C1 segment of cervical spinal cord (tissue), 14 donors: ENCODE measurements at regions not wholly inside any gene's neighbourhood (a gene's known extent, or its start where the extent isn't known, plus 50 kb on each side); places are given as distances from the start of the nearest gene placed in this dataset.
"Not testable (repeated sequence)": the region's sequence is repeated elsewhere in the genome, so short reads cannot be mapped to it uniquely, and the experiment has no call there.

Source experiments
- DNase-seq, 14 donors: peaks; one replicate each; lab custom pipeline; 2025; lab: John Stamatoyannopoulos, UW

GRCh38 chr2:234725528-234726264 lies 226.1 kb upstream of the SH3BP4 start:
- no peak for DNase-seq

GRCh38 chr2:234724850-234725249 lies 227.0 kb upstream of the SH3BP4 start:
- DNase-seq: no peak

GRCh38 chr2:234723400-234723799 lies 226.5 kb upstream of the ARL4C start:
- no peak for DNase-seq

- DNase-seq: no peak
Observed at GRCh38 chr2:234722176-234722575, 225.3 kb upstream of the ARL4C start.

- DNase-seq: no peak
Observed at GRCh38 chr2:234719116-234719716, 222.3 kb upstream of the ARL4C start.

- no peak for DNase-seq
Observed at GRCh38 chr2:234716271-234716670, 219.4 kb upstream of the ARL4C start.

GRCh38 chr2:234715671-234716250 lies 218.9 kb upstream of the ARL4C start:
- no peak for DNase-seq

GRCh38 chr2:234714711-234715110 lies 217.8 kb upstream of the ARL4C start:
- DNase-seq: no peak

- no peak for DNase-seq
Observed at GRCh38 chr2:234712421-234712935, 215.6 kb upstream of the ARL4C start.

- no peak for DNase-seq
Observed at GRCh38 chr2:234711308-234711707, 214.4 kb upstream of the ARL4C start.

- DNase-seq: no peak
Observed at GRCh38 chr2:234710587-234710986, 213.7 kb upstream of the ARL4C start.

GRCh38 chr2:234710066-234710465 lies 213.2 kb upstream of the ARL4C start:
- no peak for DNase-seq

- no peak for DNase-seq
Observed at GRCh38 chr2:234708717-234709116, 211.8 kb upstream of the ARL4C start.

- DNase-seq: no peak
Observed at GRCh38 chr2:234708091-234708683, 211.3 kb upstream of the ARL4C start.

- DNase-seq: no peak
Observed at GRCh38 chr2:234706086-234706485, 209.2 kb upstream of the ARL4C start.

GRCh38 chr2:234705108-234705507 lies 208.2 kb upstream of the ARL4C start:
- no peak for DNase-seq

GRCh38 chr2:234703258-234703657 lies 206.4 kb upstream of the ARL4C start:
- no peak for DNase-seq

GRCh38 chr2:234702731-234703225 lies 205.9 kb upstream of the ARL4C start:
- DNase-seq: no peak

- DNase-seq: no peak
Observed at GRCh38 chr2:234701841-234702240, 205.0 kb upstream of the ARL4C start.

- no peak for DNase-seq
Observed at GRCh38 chr2:234701421-234701820, 204.5 kb upstream of the ARL4C start.

- no peak for DNase-seq
Observed at GRCh38 chr2:234699456-234699855, 202.6 kb upstream of the ARL4C start.

- not testable (repeated sequence) for DNase-seq
Observed at GRCh38 chr2:234697300-234697876, 200.5 kb upstream of the ARL4C start.
